ENCODE measurements at regions not wholly inside any gene's neighbourhood (a gene's known extent, or its start where the extent isn't known, plus 50 kb on each side); places are given as distances from the start of the nearest gene placed in this dataset.

DNA sequence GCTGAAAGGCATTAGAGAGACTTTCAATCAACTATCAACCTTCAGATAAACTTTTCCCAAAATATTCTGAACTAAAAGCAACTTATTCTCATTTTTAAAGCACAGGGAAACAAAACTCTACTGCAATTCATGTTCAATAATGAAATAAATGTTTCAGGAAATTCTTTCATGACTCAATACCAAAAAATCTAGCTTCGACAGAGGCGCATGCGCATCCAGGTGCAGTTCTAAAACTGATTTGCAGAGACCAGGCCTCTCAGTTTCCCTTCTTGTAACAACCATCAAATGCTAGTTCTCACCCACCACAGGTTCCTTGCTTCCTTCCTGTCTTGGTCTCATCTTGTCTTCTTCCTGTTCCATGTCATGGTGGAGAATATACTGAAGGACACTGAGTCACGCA is 55.3 kb upstream of the NRBF2 start:
- H3K4me3 ChIP-seq (ENCODE audit: low read depth, low read length), result no peak overlapping the region
- H3K27ac ChIP-seq (ENCODE audit: low read depth, low read length), result no peak overlapping the region
- no peaks in the 10 kb centered on the region for H3K27me3 ChIP-seq (ENCODE audit: control insufficient read depth, insufficient read depth, low read length)
- no peaks in the 10 kb centered on the region for H3K36me3 ChIP-seq (ENCODE audit: control insufficient read depth, insufficient read depth, low read length)
- H3K9me3 ChIP-seq (ENCODE audit: control insufficient read depth, insufficient read depth, low read depth, low read length), result no peaks in the 10 kb centered on the region
- no peaks in the 10 kb centered on the region for H3K4me1 ChIP-seq (ENCODE audit: control insufficient read depth, insufficient read depth, low read length)
- no peak overlapping the region for H3K9ac ChIP-seq (ENCODE audit: low read length)

DNA sequence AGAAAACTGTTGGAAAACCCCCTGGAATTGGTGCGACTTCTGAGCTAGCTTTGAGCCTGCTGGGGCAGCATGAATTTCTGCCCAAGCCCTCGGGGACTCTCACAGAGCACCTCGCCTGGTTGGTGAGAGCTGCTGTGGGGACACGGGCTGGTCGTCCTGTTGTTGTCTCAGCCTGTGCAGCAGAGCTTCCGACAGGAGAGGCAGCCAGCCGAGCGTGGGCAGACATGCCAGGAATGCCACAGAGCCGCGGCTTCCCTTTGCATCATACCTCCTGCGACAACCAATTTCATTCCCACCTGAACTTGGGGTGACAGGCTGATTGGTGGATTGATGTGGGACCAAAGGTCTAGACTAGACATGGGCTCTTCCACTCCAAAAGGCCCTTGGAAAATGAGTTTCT is 60.2 kb upstream of the NRBF2 start:
- no peaks in the 10 kb centered on the region for H3K4me1 ChIP-seq (ENCODE audit: control insufficient read depth, insufficient read depth, low read length)

DNA sequence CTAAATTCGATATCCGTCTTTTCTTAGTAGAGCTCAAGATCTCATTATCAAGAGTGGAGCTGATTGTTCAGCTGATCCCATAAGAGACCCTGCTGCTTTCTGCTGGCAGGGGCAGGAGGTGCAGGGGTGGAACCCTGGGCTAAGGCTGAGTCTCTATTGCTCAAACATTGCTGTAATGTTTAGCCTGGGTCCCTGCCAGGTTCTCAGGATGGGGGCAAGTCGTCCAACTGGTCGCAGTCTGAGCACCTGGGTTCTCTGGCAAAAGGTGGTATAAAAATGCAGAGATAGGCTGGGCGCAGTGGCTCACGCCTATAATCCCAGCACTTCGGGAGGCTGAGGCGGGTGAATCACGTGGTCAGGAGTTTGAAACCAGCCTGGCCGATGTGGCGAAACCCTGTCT is 62.0 kb upstream of the NRBF2 start:
- Histone ChIP-seq H3K4me1 (ENCODE audit: control insufficient read depth, insufficient read depth, low read length) (no peaks in the 10 kb centered on the region), H3K27me3 (ENCODE audit: control insufficient read depth, insufficient read depth, low read length) (no peaks in the 10 kb centered on the region), H3K9ac (ENCODE audit: low read length) (no peak overlapping the region), H3K27ac (ENCODE audit: low read depth, low read length) (no peak overlapping the region), H3K9me3 (ENCODE audit: control insufficient read depth, insufficient read depth, low read depth, low read length) (no peaks in the 10 kb centered on the region), H3K4me3 (ENCODE audit: low read depth, low read length) (no peak overlapping the region), H3K36me3 (ENCODE audit: control insufficient read depth, insufficient read depth, low read length) (no peaks in the 10 kb centered on the region)

More for the DNA sequence above, 60.2 kb upstream of the NRBF2 start:
- no peaks in the 10 kb centered on the region for H3K9me3 ChIP-seq (ENCODE audit: control insufficient read depth, insufficient read depth, low read depth, low read length)
- H3K9ac ChIP-seq (ENCODE audit: low read length), result no peak overlapping the region
- no peak overlapping the region for H3K27ac ChIP-seq (ENCODE audit: low read depth, low read length)
- no peaks in the 10 kb centered on the region for H3K36me3 ChIP-seq (ENCODE audit: control insufficient read depth, insufficient read depth, low read length)
- H3K4me3 ChIP-seq (ENCODE audit: low read depth, low read length), result no peak overlapping the region
- no peaks in the 10 kb centered on the region for H3K27me3 ChIP-seq (ENCODE audit: control insufficient read depth, insufficient read depth, low read length)

DNA sequence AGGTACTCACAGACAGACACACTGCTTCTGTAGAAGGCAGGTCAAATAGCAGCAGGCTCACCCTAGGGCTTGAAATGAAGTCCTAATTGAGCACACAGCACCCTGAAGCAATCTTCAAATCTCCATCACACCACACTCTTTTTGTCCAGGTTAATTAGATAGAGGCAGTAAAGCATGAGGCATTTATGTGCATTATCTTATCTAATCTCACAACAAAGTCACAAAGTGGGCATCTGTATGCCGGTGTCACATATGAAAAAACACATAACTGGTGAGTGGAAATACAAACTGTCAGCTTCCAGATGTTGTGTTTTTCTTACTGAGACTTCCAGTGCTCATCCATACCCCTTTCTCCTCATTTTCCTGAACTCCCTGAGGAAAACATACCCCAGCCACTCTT is 63.8 kb upstream of the NRBF2 start:
- Histone ChIP-seq H3K27me3 (ENCODE audit: control insufficient read depth, insufficient read depth, low read length) (no peaks in the 10 kb centered on the region), H3K4me1 (ENCODE audit: control insufficient read depth, insufficient read depth, low read length) (0 out of 2 replicates have a peak, but pooled peaks cover 6% of the 10 kb centered on the region), H3K9ac (ENCODE audit: low read length) (no peak overlapping the region), H3K36me3 (ENCODE audit: control insufficient read depth, insufficient read depth, low read length) (no peaks in the 10 kb centered on the region), H3K4me3 (ENCODE audit: low read depth, low read length) (no peak overlapping the region), H3K9me3 (ENCODE audit: control insufficient read depth, insufficient read depth, low read depth, low read length) (no peaks in the 10 kb centered on the region), H3K27ac (ENCODE audit: low read depth, low read length) (no peak overlapping the region)

DNA sequence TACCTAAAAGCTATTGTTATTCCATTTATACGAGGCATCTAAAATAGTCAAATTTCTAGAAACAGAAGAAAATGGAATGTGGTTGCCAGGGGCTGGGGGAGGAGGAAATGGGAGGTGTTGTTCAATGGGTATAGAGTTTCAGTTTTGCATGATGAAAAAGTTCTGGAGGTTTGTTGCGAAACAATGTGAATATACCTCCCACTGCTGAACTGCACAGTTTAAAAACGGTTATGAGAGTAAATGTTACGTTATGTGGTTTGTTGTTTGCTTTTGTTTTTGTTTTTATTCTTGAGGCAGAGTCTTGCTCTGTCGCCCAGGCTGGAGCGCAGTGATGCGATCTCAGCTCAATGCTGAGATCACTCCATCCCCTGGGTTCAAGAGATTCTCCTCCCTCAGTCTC is 64.9 kb upstream of the NRBF2 start:
- no peak overlapping the region for H3K27ac ChIP-seq (ENCODE audit: low read depth, low read length)
- H3K9ac ChIP-seq (ENCODE audit: low read length), result no peak overlapping the region
- H3K4me3 ChIP-seq (ENCODE audit: low read depth, low read length), result no peak overlapping the region
- H3K9me3 ChIP-seq (ENCODE audit: control insufficient read depth, insufficient read depth, low read depth, low read length), result no peaks in the 10 kb centered on the region
- no peaks in the 10 kb centered on the region for H3K36me3 ChIP-seq (ENCODE audit: control insufficient read depth, insufficient read depth, low read length)
- H3K4me1 ChIP-seq (ENCODE audit: control insufficient read depth, insufficient read depth, low read length), result 0 out of 2 replicates have a peak, but pooled peaks cover 6% of the 10 kb centered on the region
- no peaks in the 10 kb centered on the region for H3K27me3 ChIP-seq (ENCODE audit: control insufficient read depth, insufficient read depth, low read length)

DNA sequence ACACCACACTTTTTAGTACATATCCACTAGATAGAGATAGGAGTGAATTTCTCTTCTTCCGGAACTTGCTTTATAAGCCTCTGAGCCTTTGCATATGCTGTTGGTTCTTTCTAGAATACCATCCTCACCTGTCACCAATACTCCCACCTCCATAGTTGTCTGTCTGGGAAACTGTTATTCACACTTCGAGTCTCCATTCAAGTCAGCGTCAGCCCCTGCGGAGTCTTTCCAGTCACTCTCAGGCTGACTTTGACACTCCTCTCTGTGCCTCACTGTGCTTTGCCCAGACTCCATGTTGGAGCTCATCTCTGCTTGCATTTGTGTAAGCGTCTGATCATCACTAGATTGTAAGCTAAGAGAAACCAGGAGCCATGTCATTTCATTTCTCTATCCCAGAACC is 66.5 kb upstream of the NRBF2 start:
- Histone ChIP-seq H3K9ac (ENCODE audit: low read length) (no peak overlapping the region), H3K36me3 (ENCODE audit: control insufficient read depth, insufficient read depth, low read length) (no peaks in the 10 kb centered on the region), H3K27me3 (ENCODE audit: control insufficient read depth, insufficient read depth, low read length) (no peaks in the 10 kb centered on the region), H3K4me3 (ENCODE audit: low read depth, low read length) (no peak overlapping the region), H3K4me1 (ENCODE audit: control insufficient read depth, insufficient read depth, low read length) (peaks cover 6% of the 10 kb centered on the region; the same call in 1 of the 2 replicates), H3K27ac (ENCODE audit: low read depth, low read length) (no peak overlapping the region), H3K9me3 (ENCODE audit: control insufficient read depth, insufficient read depth, low read depth, low read length) (no peaks in the 10 kb centered on the region)

DNA sequence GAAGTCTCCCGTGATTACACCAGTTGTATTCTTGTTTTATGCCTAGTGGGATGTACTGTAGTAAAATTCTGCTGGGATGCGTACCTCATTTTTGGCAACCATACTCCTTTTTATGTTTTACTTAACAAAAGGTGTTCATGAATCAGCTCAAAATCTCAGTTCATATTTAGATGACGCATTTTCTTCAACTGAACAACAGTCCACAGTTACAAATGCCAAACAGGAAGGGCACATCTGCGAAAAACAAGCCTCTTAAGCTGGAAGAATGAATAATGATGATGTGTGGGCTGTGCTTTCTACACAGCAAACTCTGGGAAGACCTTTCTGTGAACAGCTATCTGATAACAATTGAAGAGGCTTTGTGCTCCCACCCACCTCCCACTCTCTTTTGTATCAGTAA is 68.4 kb upstream of the NRBF2 start:
- no peak overlapping the region for H3K4me3 ChIP-seq (ENCODE audit: low read depth, low read length)
- no peaks in the 10 kb centered on the region for H3K9me3 ChIP-seq (ENCODE audit: control insufficient read depth, insufficient read depth, low read depth, low read length)
- H3K27ac ChIP-seq (ENCODE audit: low read depth, low read length), result no peak overlapping the region
- no peaks in the 10 kb centered on the region for H3K36me3 ChIP-seq (ENCODE audit: control insufficient read depth, insufficient read depth, low read length)
- no peaks in the 10 kb centered on the region for H3K27me3 ChIP-seq (ENCODE audit: control insufficient read depth, insufficient read depth, low read length)
- peaks cover 7% of the 10 kb centered on the region; the same call in 1 of the 2 replicates for H3K4me1 ChIP-seq (ENCODE audit: control insufficient read depth, insufficient read depth, low read length)
- H3K9ac ChIP-seq (ENCODE audit: low read length), result no peak overlapping the region

DNA sequence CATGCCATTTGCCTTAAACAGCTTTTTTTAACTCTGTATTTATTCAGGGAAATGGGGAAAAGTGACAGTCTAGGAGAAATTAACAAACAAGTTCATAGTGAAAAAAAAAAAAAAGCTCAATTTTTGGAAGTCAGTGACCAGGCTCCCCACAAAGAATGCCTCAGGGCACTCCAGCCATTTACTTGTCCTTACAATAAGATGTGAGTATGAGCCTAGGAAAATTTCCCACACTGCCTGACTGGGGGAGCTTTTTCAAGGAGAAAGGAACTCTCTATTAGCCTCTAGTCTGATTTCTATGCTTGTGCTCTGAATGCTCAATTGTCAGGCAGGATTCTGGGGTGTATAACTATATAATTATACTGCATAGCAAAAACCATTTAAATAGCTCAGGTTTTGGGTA is 74.9 kb upstream of the NRBF2 start:
- H3K4me1 ChIP-seq (ENCODE audit: control insufficient read depth, insufficient read depth, low read length), result peaks cover 12% of the 10 kb centered on the region
- H3K27ac ChIP-seq (ENCODE audit: low read depth, low read length), result no peak overlapping the region
- no peaks in the 10 kb centered on the region for H3K9me3 ChIP-seq (ENCODE audit: control insufficient read depth, insufficient read depth, low read depth, low read length)
- no peak overlapping the region for H3K9ac ChIP-seq (ENCODE audit: low read length)
- H3K27me3 ChIP-seq (ENCODE audit: control insufficient read depth, insufficient read depth, low read length), result no peaks in the 10 kb centered on the region
- no peaks in the 10 kb centered on the region for H3K36me3 ChIP-seq (ENCODE audit: control insufficient read depth, insufficient read depth, low read length)
- no peak overlapping the region for H3K4me3 ChIP-seq (ENCODE audit: low read depth, low read length)

DNA sequence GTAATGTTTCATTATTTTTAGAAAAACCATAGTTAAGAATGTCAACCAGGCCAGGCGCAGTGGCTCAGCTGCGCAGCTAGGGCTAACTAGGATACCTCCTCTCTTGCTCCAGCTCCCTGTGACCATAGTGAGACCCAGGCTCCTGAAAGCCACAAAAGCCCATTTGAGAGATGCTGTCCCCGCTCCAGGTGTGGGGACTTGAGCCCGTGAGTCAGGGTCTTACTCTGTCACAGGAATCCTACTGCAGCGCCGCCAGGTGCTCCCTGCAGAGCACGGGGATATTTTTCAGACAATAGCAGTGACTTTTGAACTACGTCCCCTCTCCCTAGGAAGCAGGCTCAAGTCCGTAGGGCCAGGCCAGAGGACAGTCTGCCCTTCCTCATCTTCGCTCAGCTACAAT is 75.6 kb upstream of the NRBF2 start:
- no peaks in the 10 kb centered on the region for H3K36me3 ChIP-seq (ENCODE audit: control insufficient read depth, insufficient read depth, low read length)
- H3K9ac ChIP-seq (ENCODE audit: low read length), result no peak overlapping the region
- no peak overlapping the region for H3K4me3 ChIP-seq (ENCODE audit: low read depth, low read length)
- H3K4me1 ChIP-seq (ENCODE audit: control insufficient read depth, insufficient read depth, low read length), result peaks cover 12% of the 10 kb centered on the region
- H3K9me3 ChIP-seq (ENCODE audit: control insufficient read depth, insufficient read depth, low read depth, low read length), result no peaks in the 10 kb centered on the region
- H3K27ac ChIP-seq (ENCODE audit: low read depth, low read length), result no peak overlapping the region
- no peaks in the 10 kb centered on the region for H3K27me3 ChIP-seq (ENCODE audit: control insufficient read depth, insufficient read depth, low read length)

DNA sequence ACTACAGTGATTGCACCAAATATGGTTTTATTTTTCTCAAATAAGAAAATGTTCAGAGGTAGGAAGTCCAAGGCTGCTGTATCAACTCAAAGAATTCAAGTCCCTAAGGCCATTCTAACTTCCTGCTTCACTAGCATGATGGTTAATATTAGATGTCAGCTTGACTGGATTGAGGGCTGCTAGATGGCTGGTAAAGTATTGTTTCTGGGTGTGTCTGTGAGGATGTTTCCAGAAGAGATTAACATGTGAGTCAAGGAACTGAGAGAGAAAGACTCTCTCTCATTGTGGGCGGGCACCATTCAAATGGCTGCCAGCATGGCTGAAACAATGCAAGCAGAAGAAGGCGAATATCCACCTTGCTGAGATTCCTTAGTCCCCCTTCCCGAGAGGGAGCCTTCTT is 77.4 kb upstream of the NRBF2 start:
- Histone ChIP-seq H3K27ac (ENCODE audit: low read depth, low read length) (no peak overlapping the region), H3K9me3 (ENCODE audit: control insufficient read depth, insufficient read depth, low read depth, low read length) (no peaks in the 10 kb centered on the region), H3K36me3 (ENCODE audit: control insufficient read depth, insufficient read depth, low read length) (no peaks in the 10 kb centered on the region), H3K4me1 (ENCODE audit: control insufficient read depth, insufficient read depth, low read length) (peaks cover 12% of the 10 kb centered on the region), H3K4me3 (ENCODE audit: low read depth, low read length) (no peak overlapping the region), H3K9ac (ENCODE audit: low read length) (no peak overlapping the region), H3K27me3 (ENCODE audit: control insufficient read depth, insufficient read depth, low read length) (no peaks in the 10 kb centered on the region)

DNA sequence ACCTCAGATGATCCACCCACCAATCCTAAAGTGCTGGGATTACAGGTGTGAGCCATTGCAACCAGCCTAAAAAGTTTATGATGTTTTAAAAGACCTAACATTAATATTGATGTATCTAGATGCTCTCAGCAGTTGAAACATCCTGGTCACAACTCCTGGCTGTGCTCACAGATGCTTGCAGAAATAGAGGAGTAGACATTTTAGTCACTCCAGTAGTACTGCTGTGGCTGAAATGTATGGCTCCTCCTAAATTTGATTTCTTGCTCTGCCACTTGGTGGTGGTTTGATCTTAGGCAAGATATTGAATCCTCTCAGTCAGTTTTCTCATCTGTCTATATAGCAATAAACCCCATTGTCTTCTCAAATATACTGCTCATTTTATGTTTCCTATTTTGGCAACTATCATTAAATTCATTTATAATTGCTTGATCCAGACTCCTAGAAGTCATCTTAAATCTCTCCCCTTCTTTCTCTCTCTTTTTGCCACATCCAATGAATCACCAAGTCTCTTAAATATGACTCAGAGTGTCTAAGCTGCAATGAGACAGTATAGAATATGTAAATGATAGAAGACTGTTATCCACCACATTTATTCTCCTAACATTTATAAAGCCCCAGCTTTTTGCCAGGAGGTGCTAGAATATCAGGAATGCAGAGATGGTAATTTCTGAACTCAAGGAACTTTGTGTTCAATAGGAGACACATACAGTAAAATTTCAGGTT is 78.1 kb upstream of the NRBF2 start:
- Histone ChIP-seq H3K36me3 (ENCODE audit: control insufficient read depth, insufficient read depth, low read length) (no peaks in the 10 kb centered on the region), H3K27ac (ENCODE audit: low read depth, low read length) (no peak overlapping the region), H3K9ac (ENCODE audit: low read length) (no peak overlapping the region), H3K4me3 (ENCODE audit: low read depth, low read length) (no peak overlapping the region), H3K27me3 (ENCODE audit: control insufficient read depth, insufficient read depth, low read length) (no peaks in the 10 kb centered on the region), H3K9me3 (ENCODE audit: control insufficient read depth, insufficient read depth, low read depth, low read length) (no peaks in the 10 kb centered on the region), H3K4me1 (ENCODE audit: control insufficient read depth, insufficient read depth, low read length) (peaks cover 12% of the 10 kb centered on the region)
